ENCODE measurements at regions not wholly inside any gene's neighbourhood (a gene's known extent, or its start where the extent isn't known, plus 50 kb on each side); places are given as distances from the start of the nearest gene placed in this dataset.

- TF ChIP-seq CHD7 (IDR thresholded peaks at IDR 0.05; ENCODE audit: insufficient replicate concordance, low read length): no peak
- TF ChIP-seq CBX5 (IDR thresholded peaks at IDR 0.05; ENCODE audit: low read depth, low read length): no peak
- TF ChIP-seq SIX5 (IDR thresholded peaks at IDR 0.05; ENCODE audit: low read depth, low read length): no peak
- TF ChIP-seq RBBP5 (IDR thresholded peaks at IDR 0.05; ENCODE audit: borderline replicate concordance, low read depth, low read length): no peak
- no peak for TF ChIP-seq JUN (IDR thresholded peaks at IDR 0.05; ENCODE audit: low read depth, low read length)
- TF ChIP-seq SP1 (IDR thresholded peaks at IDR 0.05; ENCODE audit: low read depth, low read length): no peak
- no peak for TF ChIP-seq POLR2A (IDR thresholded peaks at IDR 0.05; ENCODE audit: control extremely low read depth in 1 of 2, low read depth in 2 of 2, low read length in 2 of 2)
Observed at GRCh38 chr1:232339073-232339472, 290.9 kb downstream of the SIPA1L2 start (continued).

All from H1 (cell line).